NCI-H1417 treated with DMSO at 0.1 percent for 48 hours (cell line): ENCODE measurements at regions not wholly inside any gene's neighbourhood (a gene's known extent, or its start where the extent isn't known, plus 50 kb on each side); places are given as distances from the start of the nearest gene placed in this dataset.

Source experiments
- DNase-seq: peaks from one replicate; lab custom pipeline; 2025; lab: John Stamatoyannopoulos, UW

DNA sequence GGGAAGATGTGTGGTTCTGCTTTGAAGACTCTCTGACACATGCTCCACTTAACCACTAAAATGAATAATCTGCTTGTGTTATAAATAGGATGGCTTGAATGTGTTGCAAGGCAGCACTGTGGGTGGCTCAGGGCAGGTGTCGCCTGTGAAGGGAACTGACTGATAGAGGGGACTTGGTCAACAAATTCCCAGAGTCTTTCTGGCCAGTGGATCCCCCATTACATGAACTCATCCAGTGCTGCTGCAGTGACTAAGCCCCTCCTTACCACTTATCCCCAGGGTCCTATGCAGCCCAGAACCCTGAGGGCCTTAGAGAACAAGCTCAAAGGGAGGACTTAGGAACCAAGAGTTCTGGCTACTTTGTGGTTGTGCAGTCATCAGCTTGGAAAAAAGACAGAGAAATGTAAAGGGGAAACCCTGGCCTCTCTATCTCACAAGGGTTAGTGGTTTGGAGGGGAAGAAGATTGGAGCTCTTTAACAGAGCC is 226.2 kb upstream of the TNP1 start:
- DNase-seq = no peak

DNA sequence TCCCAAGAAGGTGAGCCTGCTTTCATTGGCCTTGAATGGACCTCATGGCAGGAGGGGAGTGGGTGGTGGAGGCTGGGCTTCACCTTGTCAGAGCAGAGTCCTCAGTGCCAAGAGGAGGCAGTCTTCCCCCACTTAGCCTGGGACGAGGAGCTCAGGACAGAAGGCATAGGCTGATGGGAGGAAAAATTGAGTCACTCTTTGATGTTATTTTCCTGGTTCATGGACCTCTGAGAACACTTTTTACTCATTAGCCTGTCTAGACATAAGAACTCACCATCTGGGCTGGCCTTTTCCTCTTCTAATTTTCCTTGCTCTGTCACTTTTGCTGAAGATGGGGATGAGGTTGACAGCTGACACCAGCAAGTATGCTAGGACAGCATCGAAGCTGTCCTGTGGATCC is 225.7 kb upstream of the TNP1 start:
- no peak for DNase-seq

DNA sequence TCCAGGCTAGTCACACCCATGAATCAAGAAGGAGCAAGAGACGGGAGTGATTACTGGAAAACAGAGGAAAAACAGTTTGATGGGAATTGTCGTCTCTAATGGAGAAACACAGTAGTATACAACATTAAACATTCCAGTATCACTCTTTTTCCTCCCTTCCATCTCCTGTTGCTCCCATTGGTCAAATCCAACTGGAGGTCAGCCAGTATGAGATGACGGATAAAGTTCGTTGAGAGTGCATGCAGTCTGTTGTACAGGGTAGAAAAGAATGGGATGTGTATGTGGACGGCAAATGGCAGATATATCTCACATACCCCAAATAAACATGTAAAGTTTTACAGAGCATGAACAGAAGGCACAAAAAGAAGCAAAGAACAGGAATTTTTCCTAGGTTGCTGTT is 221.9 kb upstream of the TNP1 start:
- DNase-seq = no peak

DNA sequence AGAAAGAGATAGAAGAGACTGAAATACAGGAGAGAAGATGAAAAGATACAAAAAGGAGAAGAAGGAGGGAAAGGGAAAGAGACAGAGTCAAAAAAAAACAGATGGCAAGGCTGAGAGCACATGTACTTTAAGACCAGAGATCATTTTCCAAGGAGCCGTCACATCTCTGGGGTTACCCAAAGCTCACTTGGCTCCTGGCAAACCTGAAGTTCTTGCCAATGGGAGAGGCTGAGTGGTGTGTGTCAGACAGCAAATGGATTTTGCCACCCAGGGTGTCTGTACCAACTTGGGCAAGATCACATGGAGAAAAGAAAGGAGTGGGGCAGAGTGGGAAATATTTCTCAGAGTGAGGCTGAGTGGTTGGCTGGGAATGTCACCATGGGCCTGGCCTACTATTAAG is 219.3 kb upstream of the TNP1 start:
- DNase-seq = no peak

DNA sequence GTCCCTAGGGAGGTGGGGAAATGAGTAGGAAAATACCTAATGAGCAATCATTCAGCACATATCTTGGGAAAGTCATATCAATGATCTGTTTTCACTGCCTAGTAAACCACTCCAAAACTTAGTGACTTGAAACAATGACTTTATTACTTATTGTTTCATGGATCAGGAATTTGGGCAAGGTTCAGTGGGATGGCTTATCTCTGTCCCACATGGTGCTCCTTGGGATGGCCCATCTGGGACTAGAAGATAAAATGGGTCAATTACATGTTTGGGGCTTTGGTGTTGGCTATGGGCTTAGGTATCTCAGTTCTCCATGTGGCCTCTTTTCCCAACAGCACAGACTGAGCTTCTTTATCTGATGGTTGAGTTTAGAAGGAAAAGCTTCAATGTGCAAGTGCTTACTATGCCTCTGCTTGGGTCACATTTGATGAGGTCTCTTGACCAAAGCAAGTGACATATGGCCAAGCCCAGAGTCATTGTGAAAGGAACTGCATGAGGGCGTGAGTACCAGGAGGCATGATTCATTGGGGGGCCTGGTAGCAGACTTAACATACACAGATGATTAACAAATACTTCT is 218.1 kb upstream of the TNP1 start:
- no peak for DNase-seq

DNA sequence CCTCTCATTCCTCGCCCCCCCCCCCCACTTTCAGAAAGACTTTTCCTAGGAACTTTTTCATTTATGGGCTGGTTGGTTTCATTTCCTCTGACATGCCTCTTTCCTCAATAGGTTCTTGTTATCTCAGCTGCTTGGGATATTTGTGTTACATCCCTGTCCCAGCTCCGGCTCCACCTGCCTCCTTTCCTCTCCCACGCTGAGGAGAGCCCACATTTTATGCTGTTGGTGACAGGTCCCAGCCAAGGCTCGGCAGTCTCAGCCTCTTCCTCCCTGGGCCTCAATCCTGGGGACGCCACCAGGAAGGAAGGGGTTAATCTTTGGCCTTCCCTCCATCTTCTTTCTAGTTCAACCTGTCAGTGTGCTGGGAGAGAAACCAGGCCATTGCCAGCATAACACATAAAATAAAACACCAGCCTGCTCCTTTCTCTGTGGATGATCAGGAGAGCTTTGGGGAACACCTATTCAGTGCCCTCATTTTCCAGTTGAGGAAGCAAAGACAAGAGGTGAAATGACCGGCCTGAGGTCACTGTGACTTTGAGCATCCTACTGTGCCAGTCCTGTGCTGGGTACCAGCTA is 216.9 kb upstream of the TNP1 start:
- DNase-seq = no peak

DNA sequence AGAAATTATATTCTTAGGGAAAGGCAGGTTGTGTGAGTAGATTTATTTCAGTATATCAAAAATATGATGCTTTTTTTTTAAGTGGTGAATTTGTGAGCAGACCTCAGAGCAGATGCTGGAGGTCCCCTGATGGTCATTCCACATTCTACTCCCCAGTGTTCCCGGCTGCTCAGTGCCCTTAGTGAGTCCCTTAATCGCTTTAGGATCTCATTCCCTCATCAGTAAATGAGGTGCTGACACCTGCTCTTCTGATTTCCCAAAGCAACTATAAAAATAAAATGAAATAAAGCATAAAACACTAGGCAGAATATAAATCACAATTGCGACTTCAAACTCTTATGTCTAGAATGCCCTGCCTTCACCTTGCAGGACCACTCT is 216.2 kb upstream of the TNP1 start:
- no peak for DNase-seq

DNA sequence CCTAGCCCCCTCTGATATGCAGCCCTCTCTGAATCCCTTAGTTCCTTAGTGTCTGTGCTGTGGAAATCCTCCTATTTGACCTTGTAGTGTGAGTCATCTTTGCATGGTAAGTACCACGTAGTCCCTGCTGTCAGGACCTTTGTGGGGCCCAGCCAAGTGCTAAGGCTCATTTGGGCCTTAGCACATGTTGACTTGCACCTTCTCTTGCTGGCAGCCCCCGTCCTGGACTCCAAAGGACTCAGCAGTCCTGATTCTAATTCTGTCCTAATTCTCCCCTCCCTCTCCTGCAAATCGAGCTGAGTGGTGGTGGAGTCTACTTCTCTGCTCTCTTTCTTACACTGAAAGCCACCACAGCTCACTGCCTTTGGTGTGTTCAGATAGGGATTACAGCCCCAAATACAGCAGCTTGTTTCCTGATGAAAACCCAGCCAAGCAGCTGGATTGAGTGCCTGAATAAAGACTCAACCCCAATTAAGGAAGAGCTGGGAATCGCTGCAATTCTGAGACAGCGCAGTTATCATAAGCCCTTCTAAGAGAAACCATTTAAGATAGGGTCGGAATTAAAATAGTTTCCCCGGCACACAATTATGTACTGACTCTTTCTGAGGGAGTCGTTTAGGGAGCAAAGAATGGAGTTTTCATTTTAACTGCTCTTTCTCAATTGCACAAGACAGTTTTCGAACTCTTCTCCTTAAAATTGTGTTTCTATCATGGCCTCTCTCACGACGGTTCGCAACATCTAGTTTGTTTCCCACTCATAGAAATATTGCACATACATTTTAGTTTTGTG is 215.6 kb upstream of the TNP1 start:
- DNase-seq = no peak

DNA sequence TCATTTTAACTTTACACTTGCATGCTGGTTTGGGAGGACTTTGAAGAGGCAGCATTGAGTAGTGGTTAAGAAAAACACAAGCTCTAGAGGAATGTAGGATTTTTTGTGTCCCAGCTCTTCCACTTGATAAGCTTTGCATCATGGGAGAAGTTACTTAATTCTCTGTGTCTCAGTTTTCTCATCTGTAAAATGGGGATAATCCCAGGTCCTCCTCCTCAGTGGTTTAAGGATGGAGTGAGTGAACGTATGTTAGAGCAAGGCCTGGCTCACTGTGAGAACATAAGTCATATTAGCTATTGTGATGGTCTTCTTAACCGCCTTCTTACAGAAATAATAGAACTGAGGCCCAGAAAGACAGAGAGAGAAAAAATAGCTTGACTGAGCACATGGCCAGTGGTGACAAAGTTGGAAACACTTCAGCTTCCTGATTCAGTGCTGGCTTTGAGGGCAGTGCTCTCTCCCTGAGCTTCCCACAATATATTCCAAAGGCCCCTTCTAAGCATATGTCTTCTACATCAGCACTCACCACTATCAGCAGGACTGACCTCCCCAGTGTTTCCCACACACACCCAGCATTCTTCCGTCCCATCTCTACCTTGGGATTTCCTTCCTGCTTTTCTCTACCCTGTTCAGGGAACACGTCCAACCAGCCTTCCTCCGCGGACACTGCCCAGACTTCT is 214.9 kb upstream of the TNP1 start:
- no peak for DNase-seq

DNA sequence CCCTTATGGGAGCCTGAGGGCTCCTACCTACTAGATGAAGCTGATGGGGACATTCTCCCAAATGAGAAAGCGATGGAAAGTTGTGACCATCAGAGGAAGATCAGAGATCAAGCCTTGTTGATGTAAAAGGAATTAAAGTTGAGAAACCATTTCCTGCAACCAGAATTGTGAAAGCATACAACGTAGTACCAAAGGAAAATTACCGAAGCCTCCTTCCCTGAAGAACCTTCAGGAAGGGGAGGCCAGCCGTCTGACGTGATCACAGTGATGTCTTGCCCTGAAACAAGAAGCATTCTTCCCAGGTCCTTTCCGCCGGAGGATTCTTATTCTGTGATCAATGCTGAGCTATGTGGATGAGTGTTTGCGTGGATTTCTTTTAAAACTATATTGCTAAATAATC is 211.6 kb upstream of the TNP1 start:
- no peak for DNase-seq

DNA sequence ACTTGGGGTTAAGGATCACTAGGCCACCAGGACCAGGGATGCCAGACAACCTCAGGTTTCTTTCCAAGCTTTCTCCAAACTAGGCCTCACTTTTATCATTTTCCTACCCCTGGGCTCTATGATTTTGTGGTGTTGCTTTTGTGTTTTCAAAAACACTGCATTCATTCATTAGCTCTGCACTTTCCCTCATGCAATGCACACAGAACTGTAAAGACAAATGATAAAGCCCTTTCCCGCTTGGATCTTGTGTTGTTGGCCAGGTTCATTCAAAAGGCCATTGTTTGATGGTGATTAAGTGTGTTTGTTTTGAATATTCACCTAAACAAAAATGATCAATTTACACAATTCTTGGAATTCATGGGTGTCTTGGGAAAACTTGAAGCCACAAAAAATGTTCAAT is 210.7 kb upstream of the TNP1 start:
- no peak for DNase-seq

DNA sequence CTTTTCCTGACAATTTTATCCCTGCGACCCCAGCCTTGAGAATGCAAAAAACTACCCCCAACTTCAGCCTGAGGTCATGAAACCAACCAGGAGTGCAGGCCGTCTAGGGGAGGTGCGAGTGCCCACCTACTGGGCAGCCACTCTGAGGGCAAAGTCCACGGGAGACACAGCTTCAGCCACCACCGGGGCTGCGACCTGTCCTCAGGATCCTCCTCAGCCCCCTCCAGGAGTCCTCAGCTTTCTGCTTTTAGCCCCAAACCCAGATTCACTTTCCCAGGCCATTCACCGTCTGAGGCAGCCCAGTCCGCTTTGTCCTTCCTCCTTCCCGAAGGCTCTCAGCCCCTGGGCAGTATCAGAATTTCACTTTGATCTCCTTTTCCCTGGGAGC is 210.2 kb upstream of the TNP1 start:
- no peak for DNase-seq

DNA sequence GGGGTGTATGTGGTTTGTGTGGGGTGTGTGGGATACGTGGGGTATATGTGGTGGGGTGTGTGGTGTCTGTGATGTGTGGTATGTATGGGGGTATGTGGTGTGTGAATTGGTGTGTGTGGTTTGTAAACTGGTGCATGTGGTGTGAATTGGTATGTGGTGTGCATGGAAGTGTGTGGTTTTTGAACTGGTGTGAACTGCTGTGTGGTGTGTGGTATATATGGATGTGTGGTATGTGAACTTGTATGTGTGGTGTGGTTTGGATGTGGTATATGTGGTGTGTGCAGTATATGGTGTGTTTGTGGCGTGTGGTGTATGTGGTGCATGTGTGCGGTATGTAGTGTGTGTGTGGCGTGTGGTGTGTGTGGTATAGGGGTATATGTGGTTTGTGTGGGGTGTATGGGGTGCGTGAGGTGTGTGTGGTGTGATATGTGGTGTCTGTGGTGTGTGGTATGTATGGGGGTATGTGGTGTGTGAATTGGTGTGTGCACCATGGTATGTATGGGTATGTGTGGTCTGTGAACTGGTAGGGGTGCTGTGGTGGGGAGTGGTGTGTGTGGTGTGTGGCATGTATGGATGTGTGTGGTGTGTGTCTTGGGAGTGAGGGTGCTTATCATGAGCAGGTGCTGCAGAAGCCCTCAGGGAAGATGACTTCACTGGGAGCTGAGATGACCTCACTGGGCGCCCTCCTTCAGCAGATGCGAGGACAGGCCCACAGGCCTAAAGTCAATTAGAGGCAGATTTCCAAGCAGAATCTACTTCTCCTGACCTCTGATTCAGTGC is 209.6 kb upstream of the TNP1 start:
- DNase-seq = no peak

DNA sequence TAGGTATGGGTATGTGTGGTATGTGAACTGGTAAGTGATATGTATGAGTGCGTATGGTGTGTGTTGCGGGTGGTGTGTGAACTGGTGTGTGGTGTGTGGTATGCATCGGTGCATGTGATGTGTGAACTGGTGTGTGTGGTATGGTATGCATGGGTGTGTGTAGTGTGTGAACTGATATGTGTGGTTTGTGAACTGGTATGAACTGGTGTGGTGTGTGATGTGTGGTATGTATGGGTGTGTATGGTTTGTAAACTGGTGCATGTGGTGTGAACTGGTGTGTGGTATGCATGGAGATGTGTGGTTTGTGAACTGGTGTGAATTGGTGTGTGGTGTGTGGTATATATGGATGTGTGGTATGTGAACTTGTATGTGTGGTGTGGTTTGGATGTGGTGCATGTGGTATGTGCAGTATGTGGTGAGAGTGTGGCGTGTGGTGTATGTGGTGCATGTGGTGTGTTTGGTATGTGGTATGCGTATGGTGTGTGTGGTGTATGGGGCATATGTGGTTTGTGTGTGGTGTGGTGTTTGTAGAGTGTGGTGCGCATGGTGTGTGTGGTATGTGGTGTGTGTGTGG is 208.9 kb upstream of the TNP1 start:
- no peak for DNase-seq

DNA sequence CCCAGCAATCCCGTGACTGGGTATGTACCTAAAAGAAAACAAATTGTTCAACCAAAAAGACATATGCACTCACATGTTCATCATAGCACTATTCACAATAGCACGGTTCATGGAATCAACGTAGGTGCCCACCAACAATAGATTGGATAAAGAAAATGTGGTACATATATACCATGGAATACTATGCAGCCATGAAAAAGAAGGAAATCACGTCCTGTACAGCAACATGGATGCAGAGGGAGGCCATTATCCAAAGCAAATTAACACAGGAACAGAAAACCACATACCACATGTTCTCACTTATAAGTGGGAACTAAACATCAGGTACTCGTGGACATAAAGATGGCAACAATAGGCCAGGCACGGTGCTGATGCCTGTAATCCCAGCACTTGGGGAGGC is 207.9 kb upstream of the TNP1 start:
- DNase-seq = no peak

DNA sequence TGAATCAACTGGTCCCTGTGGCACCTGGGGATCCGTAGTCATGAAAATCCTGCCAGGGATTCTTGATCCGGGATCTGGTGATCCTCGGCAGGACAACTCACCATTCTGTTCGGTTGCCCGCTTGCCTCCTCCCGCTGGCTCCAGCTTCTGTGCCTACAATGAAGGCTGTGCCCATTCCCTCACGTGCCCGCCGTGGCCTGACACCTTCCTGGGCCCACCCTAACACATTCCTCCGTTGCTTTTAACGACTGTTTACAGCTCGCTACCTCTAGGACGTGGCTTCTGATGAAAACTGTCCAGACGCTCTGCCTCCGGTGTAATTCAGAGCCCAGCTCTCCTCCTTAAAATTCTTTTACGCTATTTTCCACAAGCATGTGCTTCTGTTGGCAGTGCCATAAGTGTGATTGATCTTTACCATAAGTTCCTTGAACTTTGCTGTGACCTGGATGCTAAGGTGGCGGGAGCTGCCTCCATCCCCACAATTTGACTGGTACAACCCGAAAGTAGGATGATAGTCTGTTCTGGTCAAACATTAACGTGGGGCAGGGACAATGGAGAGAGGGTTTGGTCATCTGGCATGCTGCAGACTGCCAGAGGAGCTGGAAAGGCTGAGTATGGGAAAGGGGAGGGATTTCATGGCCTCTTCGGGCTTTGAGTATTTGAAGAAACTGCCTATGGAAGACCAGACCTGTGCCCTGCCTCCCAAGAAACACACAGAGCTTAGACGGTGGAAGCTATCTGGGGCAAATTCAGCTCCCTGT is 206.8 kb upstream of the TNP1 start:
- DNase-seq = no peak

DNA sequence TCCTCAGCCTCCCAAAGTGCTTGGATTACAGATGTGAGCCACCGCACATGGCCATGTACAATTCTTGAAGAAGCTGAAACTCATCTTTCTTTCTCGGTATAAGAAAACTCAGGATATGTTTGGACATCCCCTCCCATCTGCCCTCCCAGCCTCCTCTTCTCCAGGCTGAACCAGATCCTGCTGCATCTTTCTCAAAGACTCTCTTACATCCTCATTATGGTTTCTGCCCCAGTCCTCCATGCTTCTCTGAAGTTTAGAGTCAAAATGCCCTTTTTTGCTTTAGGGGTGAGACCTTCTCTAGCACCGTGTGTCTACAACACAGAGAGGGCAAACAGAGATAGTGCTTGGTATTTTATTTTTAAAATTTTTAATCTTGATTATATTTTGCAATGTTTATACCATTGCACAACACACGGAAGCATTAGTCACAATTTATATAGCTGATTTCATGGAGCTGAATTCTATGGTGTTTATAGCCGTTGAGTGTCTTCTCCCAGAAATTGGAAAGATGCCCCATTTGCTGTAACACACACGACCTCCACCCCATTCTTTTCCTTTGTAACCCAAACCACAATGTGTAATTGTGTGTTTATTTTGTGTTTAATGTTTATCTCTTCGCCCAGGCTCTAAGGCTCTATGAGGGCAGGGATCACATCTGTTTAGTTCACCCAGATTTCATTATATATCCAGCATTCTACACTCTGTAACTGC is 206.0 kb upstream of the TNP1 start:
- DNase-seq = no peak

DNA sequence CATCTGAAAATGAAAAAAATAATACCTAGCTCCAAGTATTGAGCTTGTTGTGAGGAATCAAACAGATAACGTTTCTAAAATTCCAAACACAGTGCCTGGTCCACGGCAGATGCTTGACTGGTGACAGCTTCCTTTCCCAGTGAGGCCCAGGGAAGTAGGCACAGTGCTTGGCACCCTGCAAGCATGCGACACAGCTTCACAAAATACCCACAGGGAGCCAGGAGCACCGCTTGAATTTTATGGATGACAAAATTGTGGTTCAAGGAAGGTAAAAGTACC is 205.1 kb upstream of the TNP1 start:
- no peak for DNase-seq

DNA sequence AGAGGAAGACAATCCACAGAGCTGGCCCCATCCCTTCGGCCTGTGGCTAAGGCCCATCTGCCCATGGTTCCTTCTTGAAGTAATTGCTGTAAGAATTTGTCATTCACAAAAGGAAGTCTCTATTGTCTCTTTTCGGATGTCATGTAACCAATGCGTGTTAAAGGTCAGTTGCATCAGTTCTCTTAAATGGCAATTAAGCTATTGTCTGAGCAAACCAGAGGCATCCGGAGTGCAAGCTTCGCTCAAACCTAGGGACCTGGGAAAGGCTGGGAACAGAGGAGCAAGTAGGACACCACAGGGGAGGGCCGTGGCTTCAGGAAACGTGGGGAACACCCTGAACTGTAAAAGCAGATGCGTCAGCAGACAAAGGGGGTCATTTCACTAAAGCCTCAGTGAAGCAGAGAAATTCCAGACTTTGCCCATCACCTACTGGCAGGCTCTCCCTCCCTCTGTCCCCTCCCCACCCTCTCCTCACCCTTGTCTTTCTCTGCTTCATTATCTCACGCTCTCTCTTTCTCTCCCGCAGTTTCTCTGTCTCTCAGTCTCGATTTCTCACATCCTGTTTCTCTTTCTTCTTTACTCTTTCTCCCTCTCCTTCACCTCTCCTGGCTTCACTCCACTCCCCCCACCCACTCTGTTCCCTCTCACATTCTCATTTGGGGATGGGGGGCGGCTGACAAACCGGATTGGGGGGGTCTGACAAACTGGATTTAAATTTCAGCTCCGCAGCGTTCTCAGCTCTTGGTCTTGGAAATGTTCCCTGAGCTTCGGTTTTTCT is 204.6 kb upstream of the TNP1 start:
- no peak for DNase-seq

DNA sequence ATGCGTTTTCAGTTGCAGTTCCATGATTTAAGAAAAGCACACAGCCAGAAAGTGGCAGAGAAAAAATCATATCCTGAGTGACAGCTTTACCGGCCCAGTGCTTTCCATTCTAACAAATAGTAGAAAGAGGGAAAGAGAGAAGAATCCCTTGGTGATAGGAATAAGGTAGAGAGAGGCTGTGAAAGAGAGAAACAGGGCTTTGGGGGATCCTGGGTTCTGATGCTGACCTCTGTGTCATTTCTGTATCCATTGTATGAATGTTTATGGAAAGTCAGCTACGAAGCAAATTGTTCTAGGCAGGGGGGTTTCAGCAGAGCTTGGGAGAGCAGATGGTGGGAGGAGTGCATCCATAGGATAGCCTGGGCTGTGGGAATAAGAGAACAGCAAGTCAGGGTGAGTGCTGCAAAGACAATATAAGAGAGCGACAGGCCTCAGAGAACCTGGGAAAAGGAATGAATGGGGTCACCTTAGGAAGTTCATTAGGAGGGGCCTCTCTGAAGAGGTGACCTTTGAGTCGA is 203.4 kb upstream of the TNP1 start:
- DNase-seq = no peak
